GM21737 (cell line): ENCODE measurements at regions not wholly inside any gene's neighbourhood (a gene's known extent, or its start where the extent isn't known, plus 50 kb on each side); places are given as distances from the start of the nearest gene placed in this dataset.

Experiments used
- ATAC-seq: cut with Tn5 transposase; IDR thresholded peaks from one replicate; pipeline ENCODE4 v1.9.1; 2021; ENCODE audit warnings: mild to moderate bottlenecking, moderate library complexity; ENCODE audit not compliant: unreplicated experiment

GRCh38 chr3:176574786-176575185 lies 622.5 kb downstream of the TBL1XR1 start:
- no peak for ATAC-seq

- no peak for ATAC-seq
Observed at GRCh38 chr3:176571926-176572325, 625.4 kb downstream of the TBL1XR1 start.

- ATAC-seq: no peak
Observed at GRCh38 chr3:176570992-176571391, 626.3 kb downstream of the TBL1XR1 start.

- no peak for ATAC-seq
Observed at GRCh38 chr3:176568189-176568588, 629.1 kb downstream of the TBL1XR1 start.

GRCh38 chr3:176566757-176567156 lies 630.5 kb downstream of the TBL1XR1 start:
- no peak for ATAC-seq

- ATAC-seq: no peak
Observed at GRCh38 chr3:176562331-176562730, 635.0 kb downstream of the TBL1XR1 start.

- ATAC-seq: no peak
Observed at GRCh38 chr3:176561826-176562225, 635.5 kb downstream of the TBL1XR1 start.

GRCh38 chr3:176554791-176555654 lies 642.3 kb downstream of the TBL1XR1 start:
- ATAC-seq: no peak

GRCh38 chr3:176554264-176554663 lies 643.0 kb downstream of the TBL1XR1 start:
- ATAC-seq: no peak

GRCh38 chr3:176526942-176527341 lies 670.3 kb downstream of the TBL1XR1 start:
- no peak for ATAC-seq

GRCh38 chr3:176526225-176526624 lies 671.1 kb downstream of the TBL1XR1 start:
- ATAC-seq: no peak

GRCh38 chr3:176523114-176523513 lies 674.2 kb downstream of the TBL1XR1 start:
- ATAC-seq: no peak

- no peak for ATAC-seq
Observed at GRCh38 chr3:176522436-176522835, 674.8 kb downstream of the TBL1XR1 start.

GRCh38 chr3:176521531-176522175 lies 675.6 kb downstream of the TBL1XR1 start:
- ATAC-seq: no peak

GRCh38 chr3:176514297-176514696 lies 683.0 kb downstream of the TBL1XR1 start:
- ATAC-seq: no peak

GRCh38 chr3:176513604-176514003 lies 683.7 kb downstream of the TBL1XR1 start:
- no peak for ATAC-seq

GRCh38 chr3:176512037-176512436 lies 685.2 kb downstream of the TBL1XR1 start:
- ATAC-seq: no peak

- ATAC-seq: no peak
Observed at GRCh38 chr3:176510097-176510496, 687.2 kb downstream of the TBL1XR1 start.

GRCh38 chr3:176505878-176506621 lies 691.2 kb downstream of the TBL1XR1 start:
- ATAC-seq: no peak

- ATAC-seq: no peak
Observed at GRCh38 chr3:176491084-176491483, 706.2 kb downstream of the TBL1XR1 start.

- no peak for ATAC-seq
Observed at GRCh38 chr3:176490357-176490756, 706.9 kb downstream of the TBL1XR1 start.

- no peak for ATAC-seq
Observed at GRCh38 chr3:176479248-176479647, 718.0 kb downstream of the TBL1XR1 start.
